ENCODE measurements at regions not wholly inside any gene's neighbourhood (a gene's known extent, or its start where the extent isn't known, plus 50 kb on each side); places are given as distances from the start of the nearest gene placed in this dataset.
"Not testable (repeated sequence)": the region's sequence is repeated elsewhere in the genome, so short reads cannot be mapped to it uniquely, and the experiment has no call there.

GRCh38 chr4:167987285-167987684, 105.1 kb upstream of the ANXA10 start:
- no peaks in the 10 kb centered on the region for H3K9me3 Mint-ChIP-seq
- H3K36me3 Mint-ChIP-seq (ENCODE audit: low read depth) = no peaks in the 10 kb centered on the region
- no peaks in the 10 kb centered on the region for H3K4me1 Mint-ChIP-seq (ENCODE audit: low read depth)
- no peaks in the 10 kb centered on the region for H3K27me3 Mint-ChIP-seq
- ChIA-PET POLR2A (no interaction called here), CTCF (no interaction called here)
- no peak overlapping the region for H3K27ac Mint-ChIP-seq
- ATAC-seq = no peak
- TF ChIP-seq, protein P1, sequence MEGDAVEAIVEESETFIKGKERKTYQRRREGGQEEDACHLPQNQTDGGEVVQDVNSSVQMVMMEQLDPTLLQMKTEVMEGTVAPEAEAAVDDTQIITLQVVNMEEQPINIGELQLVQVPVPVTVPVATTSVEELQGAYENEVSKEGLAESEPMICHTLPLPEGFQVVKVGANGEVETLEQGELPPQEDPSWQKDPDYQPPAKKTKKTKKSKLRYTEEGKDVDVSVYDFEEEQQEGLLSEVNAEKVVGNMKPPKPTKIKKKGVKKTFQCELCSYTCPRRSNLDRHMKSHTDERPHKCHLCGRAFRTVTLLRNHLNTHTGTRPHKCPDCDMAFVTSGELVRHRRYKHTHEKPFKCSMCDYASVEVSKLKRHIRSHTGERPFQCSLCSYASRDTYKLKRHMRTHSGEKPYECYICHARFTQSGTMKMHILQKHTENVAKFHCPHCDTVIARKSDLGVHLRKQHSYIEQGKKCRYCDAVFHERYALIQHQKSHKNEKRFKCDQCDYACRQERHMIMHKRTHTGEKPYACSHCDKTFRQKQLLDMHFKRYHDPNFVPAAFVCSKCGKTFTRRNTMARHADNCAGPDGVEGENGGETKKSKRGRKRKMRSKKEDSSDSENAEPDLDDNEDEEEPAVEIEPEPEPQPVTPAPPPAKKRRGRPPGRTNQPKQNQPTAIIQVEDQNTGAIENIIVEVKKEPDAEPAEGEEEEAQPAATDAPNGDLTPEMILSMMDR (IDR thresholded peaks at IDR 0.05) = no peak
- intact Hi-C loops (cut with micrococcal nuclease) = no loop called here
- no peak for DNase-seq
- H3K4me3 Mint-ChIP-seq = no peak overlapping the region

DNA sequence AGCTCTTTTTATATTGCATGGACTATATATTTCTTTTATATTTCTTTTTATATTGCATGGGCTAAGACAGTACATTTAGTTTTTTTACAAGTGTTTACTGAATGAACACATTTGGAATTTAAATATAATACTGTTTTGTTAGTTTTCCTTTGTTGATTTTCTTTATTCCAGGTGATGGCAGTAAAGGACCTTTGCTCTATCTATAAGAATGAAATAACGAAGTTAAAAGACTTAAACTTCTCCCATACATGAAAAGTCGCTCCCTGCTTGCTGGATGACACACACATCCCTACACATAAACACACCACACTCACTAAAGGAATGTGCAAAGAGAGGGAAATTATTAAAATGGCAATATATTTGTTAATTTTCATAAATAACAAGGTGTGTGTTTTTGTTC, 102.5 kb upstream of the ANXA10 start:
- intact Hi-C loops (cut with micrococcal nuclease) = no loop called here
- Mint-ChIP-seq H3K9me3 (no peaks in the 10 kb centered on the region), H3K27me3 (no peaks in the 10 kb centered on the region), H3K4me3 (no peak overlapping the region), H3K27ac (no peak overlapping the region), H3K4me1 (ENCODE audit: low read depth) (no peaks in the 10 kb centered on the region), H3K36me3 (ENCODE audit: low read depth) (no peaks in the 10 kb centered on the region)
- ATAC-seq (no peak), DNase-seq (no peak)
- ChIA-PET CTCF (no interaction called here), POLR2A (no interaction called here)
- TF ChIP-seq, protein P1 (IDR thresholded peaks at IDR 0.05) = no peak

DNA sequence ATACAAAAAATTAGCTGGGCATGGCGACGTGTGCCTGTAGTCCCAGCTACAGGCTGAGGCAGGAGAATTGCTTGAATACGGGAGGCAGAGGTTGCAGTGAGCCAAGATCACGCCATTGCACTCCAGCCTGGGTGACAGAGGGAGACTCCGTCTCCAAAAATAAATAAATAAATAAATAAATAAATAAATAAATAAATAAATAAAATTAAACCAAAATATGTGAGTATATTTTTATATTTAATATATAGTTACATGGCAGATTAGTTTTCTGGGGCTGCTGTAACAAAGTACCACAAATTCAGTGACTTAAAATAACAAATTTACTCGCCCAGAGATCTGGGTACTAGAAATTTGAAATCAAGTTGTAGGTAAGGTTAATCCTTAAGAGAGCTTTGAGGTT, 84.2 kb upstream of the ANXA10 start:
- H3K27me3 Mint-ChIP-seq; ATAC-seq; CTCF ChIA-PET; H3K27ac Mint-ChIP-seq; intact Hi-C loops (cut with micrococcal nuclease); H3K36me3 Mint-ChIP-seq (ENCODE audit: low read depth); H3K4me1 Mint-ChIP-seq (ENCODE audit: low read depth); H3K9me3 Mint-ChIP-seq; DNase-seq; H3K4me3 Mint-ChIP-seq: not testable (repeated sequence)
- POLR2A ChIA-PET = interaction anchor here (0.6 kb wide), 1 partner anchor 1957 kb away, joined by 3 read pairs; no protein-coding TSS in a partner anchor

- ChIA-PET CTCF (no interaction called here), POLR2A (no interaction called here)
- TF ChIP-seq, protein P1 (IDR thresholded peaks at IDR 0.05) = no peak
- ATAC-seq = no peak
- no peaks in the 10 kb centered on the region for H3K4me1 Mint-ChIP-seq (ENCODE audit: low read depth)
- H3K27me3 Mint-ChIP-seq = no peaks in the 10 kb centered on the region
- no peaks in the 10 kb centered on the region for H3K36me3 Mint-ChIP-seq (ENCODE audit: low read depth)
- H3K9me3 Mint-ChIP-seq = peaks cover 2% of the 10 kb centered on the region
- intact Hi-C loops (cut with micrococcal nuclease) = no loop called here
- H3K27ac Mint-ChIP-seq = no peak overlapping the region
- DNase-seq = no peak
- no peak overlapping the region for H3K4me3 Mint-ChIP-seq
These were observed 73.2 kb upstream of the ANXA10 start for GRCh38 chr4:168019019-168019651.

DNA sequence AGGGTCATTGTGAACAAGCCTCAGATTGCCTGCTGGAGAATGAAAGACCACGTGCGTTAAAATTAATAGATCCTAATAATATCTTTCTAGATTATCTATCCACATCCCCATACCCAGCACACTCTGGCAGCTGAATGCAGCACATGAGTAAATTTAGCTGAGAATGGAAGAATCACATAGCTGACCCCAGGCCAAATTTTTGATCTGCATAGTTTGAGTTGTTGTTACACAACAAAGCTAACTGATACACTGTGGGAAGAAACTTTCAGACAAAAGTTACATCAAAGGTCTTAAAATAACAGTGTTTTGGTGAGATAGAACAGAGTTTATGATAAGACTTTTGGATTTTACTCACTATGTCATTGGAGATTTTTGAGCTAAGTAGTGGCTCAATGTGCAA, 72.4 kb upstream of the ANXA10 start:
- peaks cover 2% of the 10 kb centered on the region for H3K9me3 Mint-ChIP-seq
- CTCF ChIA-PET = no interaction called here
- no peaks in the 10 kb centered on the region for H3K27me3 Mint-ChIP-seq
- no peak overlapping the region for H3K27ac Mint-ChIP-seq
- no peak overlapping the region for H3K4me3 Mint-ChIP-seq
- ATAC-seq (no peak), DNase-seq (no peak)
- intact Hi-C loops (cut with micrococcal nuclease) = no loop called here
- POLR2A ChIA-PET = no interaction called here
- H3K4me1 Mint-ChIP-seq (ENCODE audit: low read depth) = no peaks in the 10 kb centered on the region
- TF ChIP-seq, protein P1 (IDR thresholded peaks at IDR 0.05) = no peak
- H3K36me3 Mint-ChIP-seq (ENCODE audit: low read depth) = no peaks in the 10 kb centered on the region

- POLR2A ChIA-PET = no interaction called here
- no peak overlapping the region for H3K4me3 Mint-ChIP-seq
- DNase-seq (no peak), ATAC-seq (no peak)
- peaks cover 3% of the 10 kb centered on the region for H3K9me3 Mint-ChIP-seq
- H3K27ac Mint-ChIP-seq = no peak overlapping the region
- no peaks in the 10 kb centered on the region for H3K36me3 Mint-ChIP-seq (ENCODE audit: low read depth)
- intact Hi-C loops (cut with micrococcal nuclease) = no loop called here
- CTCF ChIA-PET = no interaction called here
- TF ChIP-seq, protein P1 (IDR thresholded peaks at IDR 0.05) = no peak
- H3K27me3 Mint-ChIP-seq = no peaks in the 10 kb centered on the region
- no peaks in the 10 kb centered on the region for H3K4me1 Mint-ChIP-seq (ENCODE audit: low read depth)
These were observed 70.7 kb upstream of the ANXA10 start for GRCh38 chr4:168021666-168022065.
